Erythroblast (primary cell): ENCODE measurements at regions not wholly inside any gene's neighbourhood (a gene's known extent, or its start where the extent isn't known, plus 50 kb on each side); places are given as distances from the start of the nearest gene placed in this dataset.

ENCODE experiments used
- GATA1 ChIP-seq: IDR thresholded peaks from 2 replicates; pipeline ENCODE4 v1.6.1; 2011; ENCODE audit warnings: low read depth, mild to moderate bottlenecking, control low read depth, low read length, moderate library complexity
- POLR2A ChIP-seq: IDR thresholded peaks from 2 replicates; pipeline ENCODE4 v1.6.1; 2011; ENCODE audit warnings: mild to moderate bottlenecking, low read length

DNA sequence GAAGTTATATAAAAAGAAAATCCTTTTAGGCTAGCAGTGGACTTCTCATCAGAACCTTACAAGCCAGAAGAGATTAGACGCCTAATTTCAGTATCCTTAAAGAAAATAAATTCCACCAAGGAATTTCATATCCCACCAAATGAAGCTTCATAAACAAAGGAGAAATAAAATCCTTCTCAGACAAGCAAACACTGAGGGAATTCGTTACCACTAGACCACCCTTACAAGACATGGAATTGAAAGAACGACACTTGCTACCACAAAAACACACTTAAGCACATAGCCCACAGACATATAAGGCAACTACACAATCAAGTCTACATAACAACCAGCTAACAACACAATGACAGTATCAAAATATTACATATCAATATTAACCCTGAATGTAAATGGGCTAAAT lies 299.2 kb downstream of the TOX3 start:
- no peak for TF ChIP-seq POLR2A
- TF ChIP-seq GATA1: no peak
